A673 (cell line): ENCODE measurements at regions not wholly inside any gene's neighbourhood (a gene's known extent, or its start where the extent isn't known, plus 50 kb on each side); places are given as distances from the start of the nearest gene placed in this dataset.

Experiments used
- CTCF ChIP-seq: fragments of 300-800, 200-600 bp; sonication (generic); conservative IDR thresholded peaks from 2 replicates; pipeline ENCODE4 v1.5.1; 2017; ENCODE audit warnings: low read depth, mild to moderate bottlenecking, antibody characterized with exemption, low read length, moderate library complexity, mixed read lengths
- EZH2 ChIP-seq: fragments of 200-600 bp; sonication (generic); IDR thresholded peaks from 2 replicates; pipeline ENCODE4 v1.6.1; 2017; ENCODE audit warnings: borderline replicate concordance, low read depth, mild to moderate bottlenecking, mixed read lengths, antibody characterized with exemption, low read length; ENCODE audit not compliant: poor library complexity, severe bottlenecking

DNA sequence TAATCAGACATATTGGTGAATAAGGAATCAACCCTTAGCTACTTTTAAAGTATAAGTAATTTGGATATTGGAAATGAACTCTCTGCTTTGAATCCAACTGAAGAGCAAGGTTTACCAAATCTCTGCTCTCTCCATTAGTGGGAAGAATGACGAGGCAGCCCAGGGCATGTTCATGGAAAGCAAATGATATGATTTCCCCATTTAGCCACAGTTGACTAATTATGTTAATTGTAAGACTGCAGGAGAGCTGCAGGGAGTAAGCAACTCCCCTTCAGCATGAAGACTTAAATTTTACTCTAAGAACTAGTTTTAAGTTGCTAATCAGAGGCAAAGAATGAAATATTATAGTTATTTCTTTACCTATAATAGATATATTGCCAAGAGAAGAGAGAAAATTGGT, 194.3 kb upstream of the CD180 start:
- TF ChIP-seq CTCF = no peak
- no peak for TF ChIP-seq EZH2
